ENCODE measurements at regions not wholly inside any gene's neighbourhood (a gene's known extent, or its start where the extent isn't known, plus 50 kb on each side); places are given as distances from the start of the nearest gene placed in this dataset.

DNA sequence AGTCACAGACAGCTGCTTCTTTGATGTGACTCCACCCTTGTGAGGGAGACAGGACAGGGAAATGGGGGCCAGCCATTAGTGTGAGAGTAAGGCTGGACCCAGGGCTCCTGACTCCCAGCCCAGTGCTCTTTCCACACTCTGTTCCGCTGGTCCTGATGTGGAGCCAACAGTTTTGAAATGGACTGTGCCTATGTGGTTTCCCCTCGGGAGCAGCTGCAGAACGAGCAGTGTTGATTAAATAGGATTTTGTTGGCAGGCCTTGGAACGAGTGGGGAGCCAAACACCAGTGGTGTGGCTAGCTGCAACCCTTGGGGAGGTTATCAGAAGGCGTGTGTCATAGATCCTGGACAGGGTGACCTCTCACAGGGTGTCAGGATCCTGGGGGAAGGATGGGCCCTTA lies 66.5 kb upstream of the AMPD3 start:
- H3K4me3 ChIP-seq (ENCODE audit: control insufficient read depth in 1 of 2, extremely low read depth in 1 of 2, low read length in 1 of 2) = no peak overlapping the region
- Mint-ChIP-seq H3K36me3 (no peaks in the 10 kb centered on the region), H3K4me1 (no peaks in the 10 kb centered on the region), H3K27ac (no peak overlapping the region), H3K4me3 (no peak overlapping the region), H3K27me3 (peaks cover 38 to 39% of the 10 kb centered on the region in 2 donors), H3K9me3 (no peaks in the 10 kb centered on the region)
- no peaks in the 10 kb centered on the region for H3K36me3 ChIP-seq (ENCODE audit: control insufficient read depth in 2 of 2, extremely low read depth in 1 of 2, insufficient read depth in 1 of 2, low read length in 1 of 2)
- 78% methylated on average over 3 of the region's 5 CpGs for WGBS (ENCODE audit: insufficient coverage)
- H3K9me3 ChIP-seq = no peaks in the 10 kb centered on the region
- H3K27ac ChIP-seq (ENCODE audit: low read length) = no peak overlapping the region
- POLR2A ChIA-PET = no interaction called here
- DNase-seq (no peak), ATAC-seq (replicated peaks in 1 of 4) (no peak)
- CTCF ChIA-PET = no interaction called here
- no peaks in the 10 kb centered on the region for H3K4me1 ChIP-seq (ENCODE audit: control insufficient read depth in 1 of 2, extremely low read depth in 1 of 2, insufficient read depth in 2 of 2, low read length in 2 of 2)
- peaks cover 0 to 28% of the 10 kb centered on the region in 2 experiments for H3K27me3 ChIP-seq (replicated peaks in 1 of 2; ENCODE audit: control insufficient read depth in 2 of 2, extremely low read depth in 1 of 2, insufficient read depth in 2 of 2, low read length in 1 of 2)

DNA sequence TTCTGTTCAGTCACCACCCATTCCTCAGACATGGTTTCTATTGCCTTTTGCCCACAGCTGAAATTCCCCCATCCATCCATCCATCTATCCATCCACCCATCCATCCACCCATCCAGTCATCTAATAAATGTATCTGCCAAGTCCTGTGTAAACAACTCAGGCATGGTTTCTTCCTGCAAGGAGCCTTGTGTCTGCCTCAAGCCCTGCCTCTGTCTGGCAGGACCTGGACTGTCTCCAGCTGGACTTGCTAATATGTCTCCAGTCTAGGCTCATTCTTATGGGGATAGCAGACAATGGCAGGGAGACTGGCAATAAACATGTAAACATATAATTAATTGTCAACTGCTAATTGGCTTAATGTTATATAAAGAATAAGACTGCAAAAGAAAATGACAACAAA lies 64.7 kb upstream of the AMPD3 start:
- ChIA-PET POLR2A (no interaction called here), CTCF (no interaction called here)
- DNase-seq = no peak

DNA sequence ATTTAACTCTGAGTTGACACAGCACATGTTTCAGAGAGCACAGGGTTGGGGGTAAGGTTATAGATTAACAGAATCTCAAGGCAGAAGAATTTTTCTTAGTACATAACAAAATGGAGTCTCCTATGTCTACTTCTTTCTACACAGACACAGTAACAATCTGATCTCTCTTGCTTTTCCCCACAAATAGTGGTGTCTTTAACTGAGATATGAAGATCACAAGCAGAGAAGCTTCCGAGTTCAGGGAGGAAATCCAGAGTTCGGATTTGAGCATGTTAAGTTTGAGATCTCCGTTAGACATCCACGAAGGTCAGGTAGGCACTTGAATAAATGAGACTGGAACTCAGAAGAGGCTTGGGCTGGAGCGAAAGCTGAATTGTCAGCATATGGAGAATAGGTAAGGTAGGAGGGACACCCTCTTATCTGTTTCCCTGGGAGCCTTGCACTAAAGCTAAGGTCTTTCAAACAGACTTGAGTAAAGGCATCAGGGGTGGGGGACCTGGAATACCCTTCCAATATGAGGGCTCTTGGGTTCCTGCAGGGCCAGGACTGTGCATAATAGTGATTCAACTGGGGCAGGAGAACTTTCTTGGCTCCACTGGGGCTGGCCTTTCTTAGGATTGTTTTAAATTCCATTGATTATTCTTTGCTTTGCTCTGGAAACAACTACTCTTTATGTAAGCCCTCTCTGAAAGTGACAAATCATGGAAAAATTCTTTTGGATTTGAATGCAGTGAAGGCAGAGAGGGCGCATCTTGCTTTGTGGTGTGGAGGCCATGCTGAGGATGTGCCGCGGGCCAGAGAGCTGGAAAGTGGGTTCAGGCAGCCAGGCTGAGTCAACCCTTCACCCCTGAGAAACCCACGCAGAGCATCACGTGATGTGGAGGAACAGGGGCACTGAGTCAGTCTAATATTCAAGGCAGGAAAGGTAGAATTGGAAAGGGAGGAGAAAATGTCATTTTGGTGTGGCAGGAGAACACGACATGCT lies 62.7 kb upstream of the AMPD3 start:
- DNase-seq (no peak), ATAC-seq (replicated peaks in 1 of 4) (no peak)
- H3K27ac Mint-ChIP-seq = no peak overlapping the region
- H3K27me3 ChIP-seq (replicated peaks in 1 of 2; ENCODE audit: control insufficient read depth in 2 of 2, extremely low read depth in 1 of 2, insufficient read depth in 2 of 2, low read length in 1 of 2) = peaks cover 0 to 31% of the 10 kb centered on the region in 2 experiments
- POLR2A ChIA-PET = no interaction called here
- H3K36me3 ChIP-seq (ENCODE audit: control insufficient read depth in 2 of 2, extremely low read depth in 1 of 2, insufficient read depth in 1 of 2, low read length in 1 of 2) = no peaks in the 10 kb centered on the region
- no peaks in the 10 kb centered on the region for H3K4me1 Mint-ChIP-seq
- H3K9me3 Mint-ChIP-seq = no peaks in the 10 kb centered on the region
- no peak overlapping the region for H3K27ac ChIP-seq (ENCODE audit: low read length)
- no peaks in the 10 kb centered on the region for H3K36me3 Mint-ChIP-seq
- no peak overlapping the region for H3K4me3 ChIP-seq (ENCODE audit: control insufficient read depth in 1 of 2, extremely low read depth in 1 of 2, low read length in 1 of 2)
- no peaks in the 10 kb centered on the region for H3K4me1 ChIP-seq (ENCODE audit: control insufficient read depth in 1 of 2, extremely low read depth in 1 of 2, insufficient read depth in 2 of 2, low read length in 2 of 2)
- no peaks in the 10 kb centered on the region for H3K9me3 ChIP-seq
- 81% methylated on average over 11 of the region's 11 CpGs for WGBS (ENCODE audit: insufficient coverage)
- H3K27me3 Mint-ChIP-seq = peaks cover 32 to 35% of the 10 kb centered on the region in 2 donors
- CTCF ChIA-PET = no interaction called here
- H3K4me3 Mint-ChIP-seq = no peak overlapping the region

More for the DNA sequence above, 64.7 kb upstream of the AMPD3 start:
- H3K27me3 Mint-ChIP-seq = peaks cover 38 to 40% of the 10 kb centered on the region in 2 donors
- Histone ChIP-seq H3K27ac (ENCODE audit: low read length) (no peak overlapping the region), H3K27me3 (replicated peaks in 1 of 2; ENCODE audit: control insufficient read depth in 2 of 2, extremely low read depth in 1 of 2, insufficient read depth in 2 of 2, low read length in 1 of 2) (peaks cover 0 to 30% of the 10 kb centered on the region in 2 experiments), H3K9me3 (no peaks in the 10 kb centered on the region), H3K4me3 (ENCODE audit: control insufficient read depth in 1 of 2, extremely low read depth in 1 of 2, low read length in 1 of 2) (no peak overlapping the region), H3K36me3 (ENCODE audit: control insufficient read depth in 2 of 2, extremely low read depth in 1 of 2, insufficient read depth in 1 of 2, low read length in 1 of 2) (no peaks in the 10 kb centered on the region), H3K4me1 (ENCODE audit: control insufficient read depth in 1 of 2, extremely low read depth in 1 of 2, insufficient read depth in 2 of 2, low read length in 2 of 2) (no peaks in the 10 kb centered on the region)
- H3K27ac Mint-ChIP-seq = no peak overlapping the region
- no peaks in the 10 kb centered on the region for H3K4me1 Mint-ChIP-seq
- no peak overlapping the region for H3K4me3 Mint-ChIP-seq
- no peaks in the 10 kb centered on the region for H3K9me3 Mint-ChIP-seq
- ATAC-seq (replicated peaks in 1 of 4) = no peak
- H3K36me3 Mint-ChIP-seq = no peaks in the 10 kb centered on the region

DNA sequence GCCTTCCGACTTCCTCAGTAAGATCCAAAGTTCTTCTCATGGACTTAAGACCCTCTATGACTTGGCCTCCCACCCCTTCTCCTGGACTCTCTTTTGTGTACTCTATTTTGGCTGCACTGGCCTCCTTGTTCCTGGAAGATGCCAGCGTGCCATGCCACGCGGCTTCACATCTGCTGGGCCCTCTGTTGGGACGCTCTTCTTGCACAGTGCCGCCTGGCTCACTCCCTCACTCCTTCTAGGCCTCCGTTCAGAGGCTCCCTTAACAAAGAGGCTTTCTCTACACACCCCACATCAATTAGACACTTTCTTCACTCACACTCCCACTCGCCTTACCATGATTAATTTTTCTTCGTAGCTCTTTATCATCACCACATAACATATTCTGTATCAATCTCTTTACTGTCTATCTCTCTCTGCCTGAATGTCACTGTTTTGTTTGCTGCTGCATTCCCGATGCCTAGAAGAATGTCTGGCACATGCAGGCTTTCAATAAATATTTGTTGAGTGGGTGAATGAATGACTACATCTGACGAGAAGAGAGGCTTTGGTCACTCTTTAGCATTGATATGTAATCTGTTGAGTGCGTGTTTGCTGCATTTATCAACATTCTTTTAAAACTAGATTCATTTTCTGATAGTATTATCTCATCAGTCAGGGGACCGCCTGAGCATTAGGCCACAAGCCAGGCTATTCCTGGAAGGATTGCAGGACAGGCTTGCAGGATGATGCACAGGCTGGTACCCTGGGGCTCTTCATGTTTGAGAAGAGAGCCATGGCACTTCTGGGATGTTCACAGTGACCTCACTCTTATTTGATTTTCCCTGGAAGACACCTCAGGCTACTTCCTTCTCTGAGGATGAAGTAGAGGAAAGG lies 60.6 kb upstream of the AMPD3 start:
- DNase-seq = no peak
- CTCF ChIA-PET = no interaction called here
- Histone ChIP-seq H3K9me3 (no peaks in the 10 kb centered on the region), H3K27me3 (replicated peaks in 1 of 2; ENCODE audit: control insufficient read depth in 2 of 2, extremely low read depth in 1 of 2, insufficient read depth in 2 of 2, low read length in 1 of 2) (peaks cover 0 to 24% of the 10 kb centered on the region in 2 experiments), H3K27ac (ENCODE audit: low read length) (no peak overlapping the region), H3K4me1 (ENCODE audit: control insufficient read depth in 1 of 2, extremely low read depth in 1 of 2, insufficient read depth in 2 of 2, low read length in 2 of 2) (no peaks in the 10 kb centered on the region), H3K4me3 (ENCODE audit: control insufficient read depth in 1 of 2, extremely low read depth in 1 of 2, low read length in 1 of 2) (no peak overlapping the region), H3K36me3 (ENCODE audit: control insufficient read depth in 2 of 2, extremely low read depth in 1 of 2, insufficient read depth in 1 of 2, low read length in 1 of 2) (no peaks in the 10 kb centered on the region)
- ATAC-seq (replicated peaks in 1 of 4) = no peak
- POLR2A ChIA-PET = interaction anchor here (0.6 kb wide), 2 partner anchors 189 to 342 kb away, joined by 3 to 4 read pairs; no protein-coding TSS in a partner anchor
- H3K27ac Mint-ChIP-seq = no peak overlapping the region
- H3K4me3 Mint-ChIP-seq = no peak overlapping the region
- no peaks in the 10 kb centered on the region for H3K9me3 Mint-ChIP-seq
- peaks cover 30 to 33% of the 10 kb centered on the region in 2 donors for H3K27me3 Mint-ChIP-seq
- no peaks in the 10 kb centered on the region for H3K36me3 Mint-ChIP-seq
- peaks cover 0 to 7% (median 0%) of the 10 kb centered on the region in 3 donors for H3K4me1 Mint-ChIP-seq
- WGBS (ENCODE audit: insufficient coverage) = 80% methylated on average over 9 of the region's 13 CpGs

- Mint-ChIP-seq H3K27me3 (peaks cover 21 to 24% of the 10 kb centered on the region in 2 donors), H3K4me3 (no peak overlapping the region)
Observed at GRCh38 chr11:10395166-10395897, 59.7 kb upstream of the AMPD3 start.

GRCh38 chr11:10396771-10397170 lies 58.3 kb upstream of the AMPD3 start:
- POLR2A ChIA-PET = no interaction called here

More at GRCh38 chr11:10395166-10395897, 59.7 kb upstream of the AMPD3 start:
- peaks cover 0 to under 1% of the 10 kb centered on the region in 2 experiments for H3K4me1 ChIP-seq (ENCODE audit: control insufficient read depth in 1 of 2, extremely low read depth in 1 of 2, insufficient read depth in 2 of 2, low read length in 2 of 2)
- no peak overlapping the region for H3K27ac Mint-ChIP-seq
- H3K27ac ChIP-seq (ENCODE audit: low read length) = no peak overlapping the region
- DNase-seq (no peak), ATAC-seq (replicated peaks in 1 of 4) (no peak)
- H3K27me3 ChIP-seq (replicated peaks in 1 of 2; ENCODE audit: control insufficient read depth in 2 of 2, extremely low read depth in 1 of 2, insufficient read depth in 2 of 2, low read length in 1 of 2) = peaks cover 0 to 21% of the 10 kb centered on the region in 2 experiments
- H3K36me3 Mint-ChIP-seq = no peaks in the 10 kb centered on the region
- whole genome bisulfite sequencing (ENCODE audit: insufficient coverage) = 83% methylated on average over 3 of the region's 6 CpGs
- ChIA-PET POLR2A (interaction anchor here in 1 of 2 donors (0.6 to 0.7 kb wide), 2 partner anchors 8 to 188 kb away, joined by 3 to 4 read pairs; no protein-coding TSS in a partner anchor), CTCF (no interaction called here)
- H3K4me1 Mint-ChIP-seq = peaks cover under 1 to 9% (median 5%) of the 10 kb centered on the region in 3 donors
- H3K4me3 ChIP-seq (ENCODE audit: control insufficient read depth in 1 of 2, extremely low read depth in 1 of 2, low read length in 1 of 2) = no peak overlapping the region
- H3K9me3 ChIP-seq = no peaks in the 10 kb centered on the region
- H3K36me3 ChIP-seq (ENCODE audit: control insufficient read depth in 2 of 2, extremely low read depth in 1 of 2, insufficient read depth in 1 of 2, low read length in 1 of 2) = no peaks in the 10 kb centered on the region
- no peaks in the 10 kb centered on the region for H3K9me3 Mint-ChIP-seq

More at GRCh38 chr11:10396771-10397170, 58.3 kb upstream of the AMPD3 start:
- Histone ChIP-seq H3K9me3 (no peaks in the 10 kb centered on the region), H3K27ac (ENCODE audit: low read length) (no peak overlapping the region), H3K27me3 (replicated peaks in 1 of 2; ENCODE audit: control insufficient read depth in 2 of 2, extremely low read depth in 1 of 2, insufficient read depth in 2 of 2, low read length in 1 of 2) (peaks cover 0 to 23% of the 10 kb centered on the region in 2 experiments), H3K4me3 (ENCODE audit: control insufficient read depth in 1 of 2, extremely low read depth in 1 of 2, low read length in 1 of 2) (no peak overlapping the region), H3K4me1 (ENCODE audit: control insufficient read depth in 1 of 2, extremely low read depth in 1 of 2, insufficient read depth in 2 of 2, low read length in 2 of 2) (peaks cover 0 to 10% of the 10 kb centered on the region in 2 experiments), H3K36me3 (ENCODE audit: control insufficient read depth in 2 of 2, extremely low read depth in 1 of 2, insufficient read depth in 1 of 2, low read length in 1 of 2) (no peaks in the 10 kb centered on the region)
- Mint-ChIP-seq H3K36me3 (no peaks in the 10 kb centered on the region), H3K27ac (no peak overlapping the region), H3K4me3 (no peak overlapping the region), H3K4me1 (peaks cover 4 to 14% (median 11%) of the 10 kb centered on the region in 3 donors), H3K9me3 (no peaks in the 10 kb centered on the region), H3K27me3 (peaks cover 13 to 15% of the 10 kb centered on the region in 2 donors)
- DNase-seq (no peak), ATAC-seq (replicated peaks in 1 of 4) (no peak)
- CTCF ChIA-PET = no interaction called here
- 91% methylated on average over 3 of the region's 4 CpGs for WGBS (ENCODE audit: insufficient coverage)
